Common myeloid progenitor, CD34-positive (primary cell): ENCODE measurements at regions not wholly inside any gene's neighbourhood (a gene's known extent, or its start where the extent isn't known, plus 50 kb on each side); places are given as distances from the start of the nearest gene placed in this dataset.
"Not testable (repeated sequence)": the region's sequence is repeated elsewhere in the genome, so short reads cannot be mapped to it uniquely, and the experiment has no call there.

ENCODE experiments used
- CTCF ChIA-PET: fragments of 350-600 bp; sonication (Branson Sonifier 250); formaldehyde crosslinking; loops from one replicate; lab custom pipeline; 2021; ENCODE audit warnings: antibody characterized with exemption; lab: Charles Lee
- POLR2A ChIA-PET: fragments of 350-600 bp; sonication (Branson Sonifier 250); formaldehyde crosslinking; loops from one replicate; lab custom pipeline; 2021; ENCODE audit warnings: antibody characterized with exemption; lab: Charles Lee
- DNase-seq, 3 donors: peaks; one replicate each; pipeline versions ENCODE4 v3.0.0 to v3.0.0-alpha.2; 2013
- H3K27ac ChIP-seq, 2 experiments: 1 replicate in 1 of 2; 2 replicates in 1 of 2; pipeline ENCODE4 v1.7.0; 2013; ENCODE audit warnings: inconsistent platforms in 2 of 2, low read length in 2 of 2, mild to moderate bottlenecking in 2 of 2, low read depth in 1 of 2, moderate library complexity in 1 of 2; ENCODE audit not compliant: severe bottlenecking in 2 of 2, insufficient read depth in 1 of 2, poor library complexity in 1 of 2
- H3K27me3 ChIP-seq, 5 experiments: replicated peaks in 2 of 5; 1 replicate in 3 of 5; 2 replicates in 2 of 5; pipeline versions ENCODE4 v1.6.1 to v1.7.0; 2013; ENCODE audit warnings: low read length in 4 of 5, mild to moderate bottlenecking in 2 of 5, moderate library complexity in 2 of 5, inconsistent platforms in 1 of 5; ENCODE audit not compliant: insufficient read depth in 5 of 5, control insufficient read depth in 4 of 5
- H3K36me3 ChIP-seq, 4 experiments: 1 replicate in 2 of 4; 2 replicates in 2 of 4; pipeline versions ENCODE4 v1.6.1 to v1.7.0; 2013; ENCODE audit warnings: low read length in 3 of 4, control low read depth in 1 of 4, mild to moderate bottlenecking in 1 of 4; ENCODE audit not compliant: control insufficient read depth in 4 of 4, insufficient read depth in 4 of 4
- H3K4me1 ChIP-seq, 4 experiments: 1 replicate in 3 of 4; 2 replicates in 1 of 4; pipeline versions ENCODE4 v1.6.1 to v1.7.1; 2013; ENCODE audit warnings: low read length in 3 of 4, mild to moderate bottlenecking in 3 of 4, control low read depth in 1 of 4, inconsistent platforms in 1 of 4, moderate library complexity in 1 of 4; ENCODE audit not compliant: control insufficient read depth in 4 of 4, insufficient read depth in 4 of 4; ENCODE audit errors: control extremely low read depth in 1 of 4
- H3K4me3 ChIP-seq, 7 experiments: 1 replicate in 4 of 7; 2 replicates in 3 of 7; pipeline versions ENCODE4 v1.5.1 to v1.7.0; 2013; ENCODE audit warnings: mild to moderate bottlenecking in 7 of 7, low read length in 6 of 7, moderate library complexity in 6 of 7, inconsistent platforms in 2 of 7, low read depth in 2 of 7, control low read depth in 1 of 7; ENCODE audit not compliant: insufficient read depth in 4 of 7, control insufficient read depth in 1 of 7; ENCODE audit errors: extremely low read depth in 1 of 7
- H3K9me3 ChIP-seq, 5 experiments: 1 replicate in 4 of 5; 2 replicates in 1 of 5; pipeline versions ENCODE4 v1.6.1 to v1.7.1; 2013; ENCODE audit warnings: low read length in 4 of 5, mild to moderate bottlenecking in 2 of 5, inconsistent platforms in 1 of 5, low read depth in 1 of 5, moderate library complexity in 1 of 5; ENCODE audit not compliant: control insufficient read depth in 4 of 5, insufficient read depth in 2 of 5; ENCODE audit errors: control extremely low read depth in 1 of 5
- WGBS: methylation state at CpG from one replicate; pipeline ENCODE4 v1.1.5; 2013; ENCODE audit not compliant: insufficient coverage; 5-methylcytosine and 5-hydroxymethylcytosine counted together

DNA sequence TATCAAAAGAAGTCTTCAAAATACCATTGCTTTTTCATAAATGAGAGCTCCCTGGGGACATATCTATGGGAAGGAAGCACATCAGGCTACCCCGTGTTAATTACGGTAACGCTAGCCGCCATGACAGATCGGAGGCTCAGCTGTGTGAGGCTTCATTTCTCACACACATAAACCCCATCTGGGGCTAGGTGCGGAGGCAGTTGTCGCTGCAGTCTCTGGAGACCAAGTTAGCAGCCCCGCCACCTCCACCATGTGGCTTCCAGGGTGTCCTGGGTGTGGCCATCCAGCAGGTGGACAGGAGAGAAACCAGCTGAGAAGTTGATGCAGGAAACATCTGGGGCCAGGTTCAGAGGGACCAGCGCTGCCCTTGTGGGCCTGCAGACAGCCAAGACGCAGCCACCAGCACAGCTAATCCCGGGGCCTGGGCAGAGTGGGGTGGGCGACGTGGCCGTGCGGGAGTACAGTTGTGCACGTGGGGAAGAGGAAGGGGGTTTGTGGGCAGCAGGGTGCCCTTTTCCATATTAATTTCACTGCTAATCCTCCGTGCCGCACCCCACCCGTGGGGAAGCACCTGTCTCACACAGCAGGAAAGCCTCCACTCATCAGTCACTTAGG lies 426.5 kb downstream of the IRX1 start:
- H3K27me3 ChIP-seq, result no peaks in the 10 kb centered on the region
- ChIA-PET POLR2A (no interaction called here), CTCF (interaction anchor here (1.0 kb wide), 1 partner anchor 27 kb away, joined by 3 read pairs; no protein-coding TSS in a partner anchor)
- no peaks in the 10 kb centered on the region for H3K36me3 ChIP-seq
- H3K4me1 ChIP-seq, result no peaks in the 10 kb centered on the region
- WGBS, result 79% methylated on average over 18 of the region's 19 CpGs
- no peaks in the 10 kb centered on the region for H3K9me3 ChIP-seq
- no peak overlapping the region for H3K4me3 ChIP-seq
- DNase-seq, result peak in 2 of 3 donors; percentile 21 to 23
- no peak overlapping the region for H3K27ac ChIP-seq

- Histone ChIP-seq H3K9me3 (no peaks in the 10 kb centered on the region), H3K27me3 (no peaks in the 10 kb centered on the region), H3K4me3 (no peak overlapping the region), H3K27ac (no peak overlapping the region), H3K36me3 (no peaks in the 10 kb centered on the region), H3K4me1 (no peaks in the 10 kb centered on the region)
- 86% methylated on average over 19 of the region's 23 CpGs for WGBS
- ChIA-PET POLR2A (interaction anchor here (0.7 kb wide), 1 partner anchor 501 kb away, joined by 3 read pairs; no protein-coding TSS in a partner anchor), CTCF (no interaction called here)
- no peak for DNase-seq
These were observed 427.6 kb downstream of the IRX1 start for GRCh38 chr5:4023091-4023752.

GRCh38 chr5:4023753-4024335 lies 428.2 kb downstream of the IRX1 start:
- H3K4me1 ChIP-seq, result no peaks in the 10 kb centered on the region
- no peak overlapping the region for H3K27ac ChIP-seq
- no peak for DNase-seq
- H3K27me3 ChIP-seq, result no peaks in the 10 kb centered on the region
- H3K9me3 ChIP-seq, result no peaks in the 10 kb centered on the region
- CTCF ChIA-PET, result no interaction called here
- POLR2A ChIA-PET, result interaction anchor here (0.7 kb wide), 1 partner anchor 500 kb away, joined by 3 read pairs; no protein-coding TSS in a partner anchor
- H3K4me3 ChIP-seq, result no peak overlapping the region
- H3K36me3 ChIP-seq, result no peaks in the 10 kb centered on the region

GRCh38 chr5:4027088-4027734 lies 431.6 kb downstream of the IRX1 start:
- no peaks in the 10 kb centered on the region for H3K27me3 ChIP-seq
- 91% methylated on average over 17 of the region's 17 CpGs for WGBS
- H3K27ac ChIP-seq, result no peak overlapping the region
- H3K36me3 ChIP-seq, result no peaks in the 10 kb centered on the region
- H3K4me3 ChIP-seq, result no peak overlapping the region
- ChIA-PET CTCF (no interaction called here), POLR2A (no interaction called here)
- no peaks in the 10 kb centered on the region for H3K4me1 ChIP-seq
- no peaks in the 10 kb centered on the region for H3K9me3 ChIP-seq
- DNase-seq, result no peak

DNA sequence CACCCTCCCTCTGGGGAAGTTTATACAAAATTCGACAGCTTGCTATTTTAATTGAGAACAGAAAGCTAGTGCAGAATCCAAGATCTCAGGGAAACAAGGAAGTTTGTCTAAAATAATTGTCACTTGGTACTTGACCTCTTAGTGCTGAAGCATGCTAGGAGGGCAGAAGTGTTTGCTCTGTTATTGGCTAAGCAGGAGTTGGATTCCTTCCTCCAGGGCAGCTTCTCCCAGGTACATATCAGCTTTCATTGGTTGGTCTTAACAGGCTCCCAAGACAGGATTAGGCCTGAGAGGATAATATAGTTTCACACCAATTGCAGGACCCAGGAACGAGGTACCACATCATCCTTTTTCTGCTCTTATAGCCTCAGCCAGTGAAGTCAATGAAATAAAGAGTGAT lies 432.8 kb downstream of the IRX1 start:
- no peak for DNase-seq
- 83% methylated on average over 1 of the region's 2 CpGs for WGBS
- ChIA-PET CTCF (no interaction called here), POLR2A (no interaction called here)
- Histone ChIP-seq H3K27me3 (no peaks in the 10 kb centered on the region), H3K27ac (no peak overlapping the region), H3K36me3 (no peaks in the 10 kb centered on the region), H3K9me3 (peaks cover 0 to 2% (median 0%) of the 10 kb centered on the region in 5 experiments), H3K4me3 (no peak overlapping the region), H3K4me1 (no peaks in the 10 kb centered on the region)

- CTCF ChIA-PET, result interaction anchor here (1.2 kb wide), 1 partner anchor 23 kb away, joined by 3 read pairs; no protein-coding TSS in a partner anchor
- not testable (repeated sequence) for H3K36me3 ChIP-seq
These were observed 437.9 kb downstream of the IRX1 start for GRCh38 chr5:4033546-4033945.

GRCh38 chr5:4036861-4037260 lies 441.2 kb downstream of the IRX1 start:
- WGBS, result 97% methylated on average over 4 of the region's 5 CpGs
- ChIA-PET POLR2A (no interaction called here), CTCF (no interaction called here)
- Histone ChIP-seq H3K36me3 (no peaks in the 10 kb centered on the region), H3K27me3 (no peaks in the 10 kb centered on the region), H3K9me3 (peaks cover 0 to 4% (median 2%) of the 10 kb centered on the region in 5 experiments), H3K4me1 (no peaks in the 10 kb centered on the region), H3K27ac (no peak overlapping the region), H3K4me3 (no peak overlapping the region)
- no peak for DNase-seq

More at GRCh38 chr5:4033546-4033945, 437.9 kb downstream of the IRX1 start:
- H3K27me3 ChIP-seq, DNase-seq, POLR2A ChIA-PET, H3K27ac ChIP-seq, H3K4me3 ChIP-seq, H3K9me3 ChIP-seq, H3K4me1 ChIP-seq: not testable (repeated sequence)
- WGBS, result no CpG with 5 or more reads among the region's 1 CpG
